ENCODE measurements at regions not wholly inside any gene's neighbourhood (a gene's known extent, or its start where the extent isn't known, plus 50 kb on each side); places are given as distances from the start of the nearest gene placed in this dataset.

- TF ChIP-seq CTCF (IDR thresholded peaks at IDR 0.05) (no peak), MAX (IDR thresholded peaks at IDR 0.05; ENCODE audit: low read depth) (no peak)
These were observed 134.8 kb upstream of the ZMIZ1 start for GRCh38 chr10:78933828-78934531.
